Fibroblast of the aortic adventitia (primary cell): ENCODE measurements at regions not wholly inside any gene's neighbourhood (a gene's known extent, or its start where the extent isn't known, plus 50 kb on each side); places are given as distances from the start of the nearest gene placed in this dataset.

Experiments
- DNase-seq: peaks from one replicate; pipeline ENCODE4 v3.0.0-alpha.2; 2010; ENCODE audit warnings: low read depth
- H3K4me3 ChIP-seq: 2 replicates; pipeline ENCODE4 v1.5.1; 2011; ENCODE audit warnings: low read depth, mild to moderate bottlenecking, control low read depth, low read length, moderate library complexity
- TF ChIP-seq, protein P1 (sequence below): IDR thresholded peaks from 2 replicates; pipeline ENCODE4 v1.5.1; 2011; ENCODE audit warnings: mild to moderate bottlenecking, low read length, control low read depth, inconsistent platforms; ENCODE audit not compliant: insufficient read depth

DNA sequence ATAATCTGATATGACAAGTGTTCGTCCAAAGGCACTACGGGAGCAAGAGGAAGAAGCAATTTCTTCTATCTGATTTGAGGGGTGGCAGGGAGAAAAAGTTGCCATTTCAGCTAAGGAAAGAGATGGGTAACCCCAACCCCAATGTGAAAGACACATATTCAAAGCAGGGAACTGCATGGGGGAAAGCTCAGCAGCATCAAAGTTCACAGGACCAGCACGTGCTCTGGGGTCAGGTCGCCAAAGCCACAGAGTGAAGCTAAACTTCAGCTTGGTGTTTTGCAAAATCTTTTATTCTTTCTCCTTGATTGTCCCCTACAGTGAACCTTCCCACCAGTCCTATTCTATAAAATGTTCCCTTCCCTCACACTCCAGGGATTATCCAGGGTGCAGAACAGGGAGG, 112.8 kb upstream of the PPP2R2D start:
- TF ChIP-seq, protein P1, sequence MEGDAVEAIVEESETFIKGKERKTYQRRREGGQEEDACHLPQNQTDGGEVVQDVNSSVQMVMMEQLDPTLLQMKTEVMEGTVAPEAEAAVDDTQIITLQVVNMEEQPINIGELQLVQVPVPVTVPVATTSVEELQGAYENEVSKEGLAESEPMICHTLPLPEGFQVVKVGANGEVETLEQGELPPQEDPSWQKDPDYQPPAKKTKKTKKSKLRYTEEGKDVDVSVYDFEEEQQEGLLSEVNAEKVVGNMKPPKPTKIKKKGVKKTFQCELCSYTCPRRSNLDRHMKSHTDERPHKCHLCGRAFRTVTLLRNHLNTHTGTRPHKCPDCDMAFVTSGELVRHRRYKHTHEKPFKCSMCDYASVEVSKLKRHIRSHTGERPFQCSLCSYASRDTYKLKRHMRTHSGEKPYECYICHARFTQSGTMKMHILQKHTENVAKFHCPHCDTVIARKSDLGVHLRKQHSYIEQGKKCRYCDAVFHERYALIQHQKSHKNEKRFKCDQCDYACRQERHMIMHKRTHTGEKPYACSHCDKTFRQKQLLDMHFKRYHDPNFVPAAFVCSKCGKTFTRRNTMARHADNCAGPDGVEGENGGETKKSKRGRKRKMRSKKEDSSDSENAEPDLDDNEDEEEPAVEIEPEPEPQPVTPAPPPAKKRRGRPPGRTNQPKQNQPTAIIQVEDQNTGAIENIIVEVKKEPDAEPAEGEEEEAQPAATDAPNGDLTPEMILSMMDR = no peak
- H3K4me3 ChIP-seq = no peak overlapping the region
- DNase-seq = no peak

DNA sequence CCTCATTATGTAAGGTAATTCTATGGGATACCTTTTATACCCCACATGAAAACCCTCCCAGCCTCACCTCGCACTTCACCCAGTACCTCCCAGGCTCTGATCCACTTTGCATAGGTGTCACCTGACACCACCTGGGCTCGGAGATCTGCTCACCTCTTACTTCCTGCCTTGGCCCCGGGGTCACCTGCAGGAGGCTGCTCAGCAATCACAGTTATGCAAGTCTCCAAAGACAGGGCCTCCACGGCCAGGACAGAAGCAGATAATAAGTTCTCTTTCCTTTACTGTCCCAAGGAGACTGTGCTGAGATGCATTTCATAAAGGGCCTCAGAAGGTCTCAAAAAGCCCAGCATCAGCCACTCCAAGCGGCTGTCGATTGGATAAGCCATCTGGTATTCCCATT, 112.4 kb upstream of the PPP2R2D start:
- no peak overlapping the region for H3K4me3 ChIP-seq
- TF ChIP-seq, protein P1 = no peak
- no peak for DNase-seq

DNA sequence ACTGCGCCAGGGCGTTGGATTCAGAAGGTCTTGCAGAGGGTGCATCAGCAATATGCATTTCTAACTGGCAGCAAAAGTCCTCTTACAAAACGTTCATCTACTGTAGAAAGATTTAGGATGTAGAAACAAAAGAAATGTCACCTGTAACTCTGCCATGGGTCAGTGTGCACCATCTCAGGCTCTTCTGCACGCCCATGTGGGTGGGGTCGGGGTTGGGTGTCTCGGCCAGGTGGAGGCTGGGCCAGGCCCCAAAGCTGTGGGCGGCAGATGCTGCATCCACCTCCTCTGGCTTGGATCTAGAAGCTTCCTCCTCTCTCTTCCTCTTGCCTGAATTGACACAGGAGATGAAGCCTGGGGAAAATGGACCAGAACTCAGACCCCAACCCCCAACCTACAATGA, 111.3 kb upstream of the PPP2R2D start:
- no peak overlapping the region for H3K4me3 ChIP-seq
- TF ChIP-seq, protein P1 = no peak
- no peak for DNase-seq

DNA sequence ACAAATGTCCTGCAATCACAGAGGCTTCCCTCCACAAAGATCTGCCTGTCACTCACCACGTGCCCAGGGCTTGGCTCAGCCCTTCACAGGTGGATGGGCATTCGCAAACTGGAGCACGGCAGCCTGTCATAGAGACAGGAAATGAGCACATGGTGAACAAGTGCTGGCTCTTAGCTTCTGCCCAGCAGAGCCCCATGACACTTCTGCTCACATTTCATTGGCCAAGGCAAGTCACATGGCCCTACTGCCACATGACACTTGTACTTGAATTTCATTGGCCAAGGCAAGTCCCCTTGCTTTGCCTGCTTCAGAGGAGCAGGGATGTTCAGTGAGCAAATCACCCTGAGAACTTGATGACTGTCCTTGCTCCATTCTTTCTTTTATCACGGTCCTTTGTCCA, 110.8 kb upstream of the PPP2R2D start:
- TF ChIP-seq, protein P1 = no peak
- H3K4me3 ChIP-seq = no peak overlapping the region

DNA sequence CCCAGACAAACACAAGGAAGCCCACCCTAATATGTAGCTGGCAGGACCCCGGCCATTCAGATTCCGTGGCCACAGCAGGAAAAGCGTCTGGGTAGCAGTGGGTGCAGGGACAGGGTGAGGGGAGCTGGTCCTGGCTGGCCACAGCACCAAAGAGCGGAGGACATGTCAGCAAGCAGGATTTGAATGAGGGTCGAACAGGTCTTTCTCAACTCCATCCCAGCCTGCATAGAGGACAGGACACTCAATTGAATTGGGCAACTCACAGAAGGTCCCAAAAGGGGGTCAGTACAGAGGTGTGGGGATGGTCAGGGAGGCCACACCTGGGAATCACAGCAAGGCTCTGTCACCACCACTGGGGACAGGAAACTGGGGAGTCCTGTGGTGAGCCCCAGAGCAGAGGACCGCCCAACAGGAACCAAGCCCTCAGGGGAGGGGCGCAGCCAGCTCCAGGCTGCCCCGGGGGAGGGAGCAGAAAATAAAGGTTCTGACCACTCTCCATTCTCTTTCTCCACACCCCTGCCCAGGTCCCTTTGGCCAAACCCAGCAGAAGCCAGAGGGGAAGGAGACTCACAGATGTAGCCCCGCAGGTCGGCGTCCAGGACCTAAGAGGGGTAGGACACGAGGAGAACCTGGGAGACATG, 108.7 kb upstream of the PPP2R2D start:
- H3K4me3 ChIP-seq = no peak overlapping the region
- DNase-seq = no peak
- TF ChIP-seq, protein P1 = no peak

More for the DNA sequence above, 110.8 kb upstream of the PPP2R2D start:
- no peak for DNase-seq

DNA sequence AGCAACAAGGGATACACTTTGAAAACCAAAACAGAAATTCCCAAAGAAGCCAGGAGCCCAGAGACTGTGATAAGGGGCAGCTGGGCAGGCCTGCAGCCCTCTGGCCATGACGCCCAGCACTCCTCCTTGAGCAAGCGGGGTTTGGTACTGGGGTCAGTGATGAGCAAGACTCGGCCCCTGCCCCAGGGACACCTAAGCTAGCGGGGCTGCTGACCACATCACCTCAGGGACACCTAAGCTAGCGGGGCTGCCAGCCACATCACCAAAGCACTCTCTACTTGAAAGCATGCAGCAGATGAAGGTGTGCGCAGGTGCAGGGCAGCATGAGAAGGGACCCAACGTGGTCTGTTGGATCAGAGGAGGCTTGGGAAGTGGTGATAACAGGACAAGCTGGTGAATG, 108.0 kb upstream of the PPP2R2D start:
- DNase-seq = no peak
- TF ChIP-seq, protein P1 = no peak
- H3K4me3 ChIP-seq = no peak overlapping the region

DNA sequence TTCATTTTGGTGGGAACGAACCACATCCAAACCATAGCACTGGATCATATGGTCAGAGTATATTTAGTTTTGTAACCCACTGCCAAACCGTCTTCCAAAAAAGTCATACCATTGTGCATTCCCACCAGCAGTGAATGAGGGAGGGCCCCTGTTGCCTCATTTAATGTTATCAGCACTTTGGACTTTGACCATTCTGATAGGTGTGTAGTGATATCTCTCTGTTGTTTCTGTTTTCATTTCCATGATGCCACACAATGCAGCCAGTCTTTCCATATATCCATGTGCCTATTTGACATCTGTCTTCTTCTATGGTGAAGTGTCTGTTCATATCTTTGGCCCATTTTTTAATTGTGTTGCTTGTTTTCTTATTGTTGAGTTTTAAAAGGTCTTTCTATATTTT, 105.0 kb upstream of the PPP2R2D start:
- no peak overlapping the region for H3K4me3 ChIP-seq
- TF ChIP-seq, protein P1 = no peak
- DNase-seq = no peak
